Daoy (cell line): ENCODE measurements at regions not wholly inside any gene's neighbourhood (a gene's known extent, or its start where the extent isn't known, plus 50 kb on each side); places are given as distances from the start of the nearest gene placed in this dataset.

Source experiments
- DNase-seq: peaks from one replicate; pipeline ENCODE4 v3.0.0-alpha.2; 2015; ENCODE audit warnings: low read depth

DNA sequence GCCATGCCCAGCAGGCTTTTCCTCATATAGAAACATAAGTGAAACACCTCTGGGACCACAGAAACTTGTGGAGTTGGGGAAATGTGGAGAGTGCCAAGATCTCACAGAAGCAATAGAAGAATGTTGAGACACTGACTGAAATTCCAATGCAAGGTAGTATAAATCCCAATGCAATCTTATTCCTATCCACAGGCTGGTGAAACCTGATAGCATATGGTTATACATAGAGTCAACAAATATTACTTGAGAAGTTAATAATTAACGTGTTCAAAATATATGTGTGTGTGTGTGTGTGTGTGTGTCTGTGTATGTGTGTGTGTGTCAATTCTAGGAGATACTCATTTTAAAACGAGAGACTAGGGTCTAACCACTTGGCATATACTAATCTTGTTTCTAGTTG, 776.8 kb upstream of the ACVR2A start:
- no peak for DNase-seq

DNA sequence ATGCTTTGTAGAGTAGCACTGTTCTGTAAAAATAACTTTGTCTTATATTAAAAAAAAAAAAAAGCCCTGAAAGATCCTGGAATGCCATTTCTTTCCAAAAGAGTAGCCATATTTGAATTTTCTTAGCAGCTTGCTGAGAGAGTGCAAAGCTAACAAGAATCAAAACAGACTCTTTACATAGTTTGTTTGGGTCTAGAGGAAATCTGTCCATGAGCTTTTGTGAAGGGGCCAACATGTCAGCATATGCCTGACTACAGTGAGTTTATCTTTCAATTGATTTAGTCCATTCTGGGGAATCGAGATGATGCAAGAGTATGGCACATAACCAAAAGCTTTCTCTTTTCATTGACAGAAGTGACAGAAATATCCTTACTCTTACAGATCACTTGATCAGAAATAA, 777.7 kb upstream of the ACVR2A start:
- no peak for DNase-seq

DNA sequence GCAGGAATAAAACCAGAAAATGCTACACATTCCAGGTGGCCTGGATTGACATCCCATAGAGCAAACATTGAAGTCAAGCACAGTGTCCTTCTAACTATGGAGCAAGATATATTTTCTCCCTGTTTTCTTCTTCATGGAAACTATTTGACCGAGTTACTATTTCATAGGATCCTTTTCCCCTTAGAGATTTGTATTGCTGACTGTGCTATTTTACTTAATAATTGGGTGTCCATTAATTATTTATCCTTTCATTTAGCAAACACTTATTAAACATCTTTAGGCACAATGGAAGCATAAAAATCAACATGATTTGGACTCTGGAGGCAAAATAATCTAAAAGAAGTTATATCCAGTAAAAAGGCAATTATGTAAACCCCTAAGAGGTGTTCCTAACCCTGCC, 782.8 kb upstream of the ACVR2A start:
- DNase-seq, result no peak

DNA sequence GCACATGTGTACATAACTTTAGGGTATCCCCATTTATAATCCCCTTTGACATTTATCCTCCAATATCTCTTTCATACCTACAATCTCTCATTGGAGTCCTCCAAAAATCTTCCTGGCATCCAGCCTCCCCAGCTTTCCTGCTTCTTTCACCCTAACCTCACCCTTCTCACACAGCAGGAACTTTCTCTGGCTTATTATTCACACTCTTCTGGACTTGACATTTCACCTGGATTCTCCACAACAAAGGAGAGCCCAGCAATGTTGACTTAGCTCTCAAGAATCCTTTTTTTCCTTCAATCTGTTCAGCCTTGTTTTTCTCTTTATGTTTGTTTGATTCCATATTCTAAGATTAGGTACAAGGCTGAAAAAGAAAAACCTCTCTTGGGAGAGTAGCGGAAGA, 783.6 kb upstream of the ACVR2A start:
- DNase-seq, result no peak

DNA sequence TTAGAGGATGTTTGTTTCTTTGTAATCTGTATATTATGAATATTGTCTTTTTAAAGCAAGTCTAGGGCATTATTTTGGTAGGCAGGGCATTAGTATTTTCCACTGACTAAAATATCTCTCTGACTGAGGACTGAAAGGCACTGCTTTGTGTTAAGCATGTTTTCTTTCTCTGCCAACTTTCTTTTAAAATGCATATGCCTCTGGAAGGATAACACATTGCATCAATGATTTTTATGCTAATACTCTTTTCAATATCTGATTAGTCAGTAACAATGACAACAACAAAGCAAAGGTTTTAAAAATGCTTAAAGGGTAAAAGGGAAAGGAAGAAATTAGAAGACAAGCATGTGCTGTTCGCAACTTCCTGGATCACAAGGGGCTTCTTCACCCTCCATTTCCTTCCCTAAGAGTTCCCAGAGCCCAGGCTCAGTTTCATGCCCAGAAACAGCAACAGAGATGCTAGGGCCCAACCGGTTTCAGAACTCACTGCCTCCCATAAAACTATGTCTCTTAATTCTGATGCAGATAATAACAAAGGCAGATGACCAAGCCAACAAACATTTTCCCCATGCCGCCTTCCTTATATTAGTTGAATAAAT, 786.8 kb upstream of the ACVR2A start:
- DNase-seq, result no peak

DNA sequence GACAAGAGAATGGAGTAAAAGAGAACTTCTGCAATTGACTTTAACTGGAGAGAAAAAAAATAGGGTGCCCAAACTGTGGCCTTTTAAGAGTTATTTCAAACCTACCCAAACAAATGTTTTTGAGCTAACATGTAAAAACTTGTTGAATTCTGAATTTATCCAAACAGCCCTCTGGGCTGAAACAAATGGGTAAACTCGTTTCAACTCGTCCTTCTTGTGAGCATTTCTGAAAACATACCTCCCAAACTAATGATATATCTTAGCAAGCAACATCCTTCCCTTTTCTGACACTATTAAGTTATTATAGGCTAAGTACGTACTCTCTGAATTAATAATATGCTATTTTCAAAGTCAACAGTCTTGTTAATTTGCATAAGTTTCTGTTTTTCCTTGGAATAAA, 793.0 kb upstream of the ACVR2A start:
- DNase-seq, result no peak

DNA sequence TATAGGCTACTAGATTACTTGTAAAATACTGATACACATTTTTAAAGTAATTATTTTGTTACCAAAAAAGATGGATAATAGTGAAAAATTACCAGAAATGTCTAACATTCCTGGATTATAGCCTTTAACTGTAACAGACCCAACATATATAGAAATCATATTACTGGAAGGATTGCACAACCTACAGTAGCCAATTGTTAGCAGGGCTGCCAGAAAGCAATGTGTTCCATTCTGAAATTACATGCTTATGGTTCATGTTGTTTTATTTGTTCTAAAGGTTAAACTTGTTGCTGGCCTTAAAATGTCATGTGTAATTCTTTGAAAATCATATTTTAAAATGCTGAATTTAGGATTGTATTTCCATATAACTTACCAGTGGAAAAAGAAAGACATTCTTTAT, 793.6 kb upstream of the ACVR2A start:
- no peak for DNase-seq

DNA sequence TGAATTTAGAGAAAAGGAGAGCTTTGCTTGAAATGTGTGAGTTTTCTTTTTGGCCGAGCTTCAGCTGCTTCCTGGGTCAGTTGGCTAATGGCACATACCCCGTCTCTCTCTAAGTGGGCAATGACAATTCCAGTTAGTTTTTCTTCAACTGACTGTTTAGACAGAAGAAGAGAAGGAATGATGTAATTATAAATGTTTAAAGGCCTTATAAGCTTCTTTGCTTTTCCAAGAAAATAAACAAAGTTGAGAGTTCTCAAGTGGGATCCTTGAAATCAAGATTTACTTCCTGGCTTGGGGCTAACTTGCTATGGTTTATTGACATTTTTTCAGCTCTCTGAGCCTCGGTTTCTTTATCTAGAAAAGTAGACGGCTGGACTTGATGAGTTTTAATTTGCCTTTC, 794.9 kb upstream of the ACVR2A start:
- no peak for DNase-seq

DNA sequence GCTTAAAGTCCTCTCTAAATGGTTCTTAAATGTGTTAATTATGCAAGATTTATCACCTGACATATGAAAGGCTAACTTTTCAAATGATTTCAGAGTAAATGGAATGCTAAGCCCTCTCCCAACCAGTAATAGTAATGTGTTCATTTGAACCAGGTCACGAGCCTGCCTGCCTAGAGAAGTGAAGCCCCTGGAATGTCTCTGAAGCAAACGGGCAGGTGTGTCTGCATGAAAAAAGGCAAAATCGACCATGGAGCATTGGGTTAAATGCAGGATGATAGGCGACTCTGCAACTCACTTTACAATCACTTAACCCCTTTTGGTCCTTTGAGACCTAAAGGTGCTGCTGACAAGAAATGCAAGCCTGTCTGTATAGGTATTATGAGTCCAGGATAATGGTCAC, 798.4 kb upstream of the ACVR2A start:
- no peak for DNase-seq

DNA sequence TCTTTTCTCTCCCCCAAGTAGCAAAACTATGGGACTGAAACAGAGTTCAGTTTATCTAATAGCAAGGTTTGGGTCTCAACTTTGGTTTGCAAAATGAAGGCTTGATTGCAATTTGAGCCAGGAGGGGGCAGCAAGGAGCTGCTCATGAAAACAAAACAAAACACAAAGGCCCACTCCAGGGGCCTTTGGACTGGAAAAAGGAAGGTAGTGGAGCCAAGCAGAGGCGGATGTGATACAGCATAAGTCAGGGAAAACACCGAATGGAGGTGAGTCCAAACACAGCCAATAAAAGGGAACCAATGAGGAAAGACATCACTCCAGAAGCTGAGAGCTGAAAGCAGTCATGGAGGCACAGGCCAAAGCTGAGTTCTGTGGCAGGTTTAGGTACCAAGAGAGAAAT, 799.7 kb upstream of the ACVR2A start:
- no peak for DNase-seq

DNA sequence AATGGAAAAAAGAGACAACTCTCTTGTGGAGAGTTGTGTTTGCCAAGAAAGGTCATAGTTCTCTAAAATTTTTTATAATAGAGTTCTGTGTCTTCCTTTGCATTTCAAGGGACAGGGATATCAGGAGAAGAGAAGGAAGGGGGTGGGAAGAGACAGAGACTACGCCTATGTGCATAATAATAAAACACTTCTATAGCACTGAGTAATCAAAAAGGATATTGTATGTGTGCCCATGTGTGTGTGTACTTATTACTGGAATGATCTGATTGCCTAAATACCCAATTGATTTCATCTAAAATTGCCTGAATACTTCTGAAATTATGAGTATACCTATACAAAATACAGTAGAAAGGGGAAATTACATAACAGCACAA, 803.7 kb upstream of the ACVR2A start:
- DNase-seq, result no peak

DNA sequence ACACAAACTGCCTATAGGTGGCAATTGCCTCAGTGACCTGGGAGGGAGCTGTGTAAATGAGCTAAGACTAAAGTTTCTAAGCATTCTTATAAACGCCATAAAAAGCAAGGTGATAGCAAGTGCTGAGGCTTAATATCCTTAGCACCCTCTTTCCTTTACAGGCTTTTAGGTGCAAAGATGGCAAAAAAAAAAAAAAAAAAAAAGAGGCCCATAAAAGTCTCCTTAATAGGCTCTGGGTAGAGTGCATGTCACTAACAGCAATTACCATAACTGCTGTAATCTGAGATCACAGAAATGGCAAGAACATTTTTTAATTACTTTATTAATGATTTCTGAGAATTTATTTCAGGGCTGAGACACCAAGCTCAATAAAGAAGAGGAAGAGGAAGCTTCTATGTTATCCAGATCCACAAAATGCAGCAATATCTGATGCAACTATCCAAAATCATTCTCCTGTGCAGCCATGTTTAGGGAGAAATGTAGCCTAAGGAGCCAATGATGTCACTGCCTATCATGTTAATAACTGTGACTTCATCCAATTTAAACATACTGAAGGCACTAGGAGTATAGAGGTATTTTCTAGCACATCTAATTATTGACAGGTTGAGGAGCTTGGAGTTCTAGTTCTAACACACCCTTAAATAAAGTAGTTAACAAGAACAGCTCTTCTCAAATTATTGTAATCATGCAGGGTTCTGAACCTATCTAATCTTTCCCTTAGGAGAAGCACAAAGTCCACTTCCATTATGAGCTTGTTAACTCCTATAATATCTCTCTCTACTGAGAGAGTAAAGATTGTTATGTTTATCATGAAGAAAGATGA, 804.3 kb upstream of the ACVR2A start:
- DNase-seq, result no peak

DNA sequence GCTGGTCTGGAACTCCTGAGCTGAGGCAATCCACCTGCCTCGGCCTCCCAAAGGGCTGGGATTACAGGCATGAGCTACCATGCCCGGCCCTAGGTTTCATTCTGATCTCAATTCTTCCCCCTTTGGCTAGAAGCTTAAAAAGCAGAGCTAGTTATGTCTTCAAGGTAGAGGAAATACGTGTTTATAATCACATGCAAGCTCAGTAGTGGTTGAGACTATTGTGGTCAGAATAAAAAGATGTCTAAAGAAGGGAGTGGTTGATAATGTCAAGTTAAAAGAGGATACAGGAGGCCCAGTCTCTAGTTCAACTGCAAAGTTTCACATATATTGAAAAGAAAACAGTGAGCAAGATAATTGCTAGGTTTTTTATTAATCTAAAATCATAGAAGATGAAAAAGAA, 807.8 kb upstream of the ACVR2A start:
- no peak for DNase-seq

DNA sequence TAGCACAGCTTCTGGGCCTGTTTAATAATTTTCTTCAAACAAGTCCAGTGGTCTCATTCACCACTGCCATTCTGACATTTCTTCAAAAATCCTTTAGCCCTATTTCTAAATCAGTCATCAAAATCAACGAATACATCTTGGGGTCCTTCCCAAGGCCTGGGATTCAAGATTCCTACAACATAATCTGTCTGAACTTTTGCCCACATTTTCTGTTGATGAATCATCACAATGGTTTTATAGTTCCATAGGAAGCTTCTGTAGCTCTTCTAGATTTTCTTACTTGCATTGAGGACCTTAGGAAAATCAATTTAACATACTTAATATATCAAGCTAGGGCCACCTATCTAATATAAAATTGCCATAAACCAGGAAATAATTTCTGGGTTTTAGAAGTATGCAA, 811.8 kb upstream of the ACVR2A start:
- DNase-seq, result no peak

DNA sequence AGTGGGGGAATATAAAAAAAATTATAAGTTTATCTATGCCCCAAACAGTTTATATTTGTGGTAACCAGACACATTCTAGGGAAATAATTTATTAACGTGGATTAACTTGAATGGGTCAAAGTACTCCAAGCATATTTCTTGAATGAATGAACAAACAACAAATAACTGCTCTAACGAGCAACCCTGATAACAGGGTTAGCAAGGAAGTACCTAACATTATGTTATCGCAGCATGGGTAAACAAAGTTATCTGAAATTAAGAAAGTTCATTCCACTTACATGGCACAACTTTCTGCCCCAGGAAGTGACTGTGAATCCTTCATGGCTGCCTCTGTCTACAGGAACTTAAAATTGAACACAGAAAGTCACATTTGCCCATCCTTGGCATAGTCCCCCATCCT, 812.9 kb upstream of the ACVR2A start:
- DNase-seq, result no peak

DNA sequence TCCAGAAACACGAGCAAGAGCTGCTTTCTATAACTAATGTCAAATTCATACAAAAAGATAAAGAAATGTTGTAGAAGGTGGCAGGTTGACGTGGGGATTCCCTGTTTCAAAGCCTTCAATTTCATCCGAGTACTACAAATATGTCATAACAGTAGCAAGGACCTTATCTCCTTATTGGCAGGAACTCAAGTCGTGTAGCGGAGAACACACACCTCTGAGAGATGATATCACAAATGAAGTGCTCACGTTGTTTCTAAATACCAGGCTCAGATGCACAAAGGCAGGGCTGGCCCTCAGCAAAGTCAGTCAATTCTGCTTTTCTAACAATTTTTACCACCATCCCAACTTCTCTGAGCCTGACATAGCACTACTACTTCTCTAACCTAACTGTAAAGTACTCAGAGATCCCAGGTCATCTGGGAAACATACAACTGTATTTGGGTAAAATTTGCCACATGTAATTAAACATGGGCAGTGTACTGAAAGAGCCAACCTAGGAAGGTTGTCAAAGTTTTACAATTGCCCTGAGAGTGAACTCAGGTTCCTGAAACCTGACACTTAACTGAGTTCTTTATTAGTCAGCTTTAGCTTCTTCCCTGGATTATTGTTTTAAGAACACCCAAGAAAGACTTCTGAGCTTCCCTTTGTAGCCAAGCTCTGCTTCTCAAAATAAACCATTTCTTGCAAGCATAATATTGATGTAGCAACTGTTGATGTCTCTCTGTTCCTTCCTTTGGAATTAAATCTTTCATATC, 813.7 kb upstream of the ACVR2A start:
- DNase-seq, result no peak

DNA sequence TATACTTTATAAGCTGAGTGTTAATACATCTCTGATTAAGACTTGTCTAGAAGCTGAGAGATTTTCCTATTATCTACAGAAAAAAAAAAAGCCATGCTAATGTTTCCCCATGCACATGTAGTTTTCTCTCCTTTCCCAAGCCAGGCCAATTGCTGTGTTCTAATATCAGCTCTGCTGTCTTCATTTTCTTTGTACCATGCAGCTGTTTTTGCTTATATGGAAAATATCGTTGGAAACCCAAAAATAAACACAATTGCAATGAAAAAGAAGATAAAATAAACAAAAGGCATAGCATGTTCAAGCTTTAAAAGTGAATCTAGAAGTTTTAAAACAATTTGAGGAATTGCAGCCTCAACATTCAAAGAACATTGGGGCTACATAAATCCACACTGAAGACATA, 817.4 kb upstream of the ACVR2A start:
- no peak for DNase-seq

DNA sequence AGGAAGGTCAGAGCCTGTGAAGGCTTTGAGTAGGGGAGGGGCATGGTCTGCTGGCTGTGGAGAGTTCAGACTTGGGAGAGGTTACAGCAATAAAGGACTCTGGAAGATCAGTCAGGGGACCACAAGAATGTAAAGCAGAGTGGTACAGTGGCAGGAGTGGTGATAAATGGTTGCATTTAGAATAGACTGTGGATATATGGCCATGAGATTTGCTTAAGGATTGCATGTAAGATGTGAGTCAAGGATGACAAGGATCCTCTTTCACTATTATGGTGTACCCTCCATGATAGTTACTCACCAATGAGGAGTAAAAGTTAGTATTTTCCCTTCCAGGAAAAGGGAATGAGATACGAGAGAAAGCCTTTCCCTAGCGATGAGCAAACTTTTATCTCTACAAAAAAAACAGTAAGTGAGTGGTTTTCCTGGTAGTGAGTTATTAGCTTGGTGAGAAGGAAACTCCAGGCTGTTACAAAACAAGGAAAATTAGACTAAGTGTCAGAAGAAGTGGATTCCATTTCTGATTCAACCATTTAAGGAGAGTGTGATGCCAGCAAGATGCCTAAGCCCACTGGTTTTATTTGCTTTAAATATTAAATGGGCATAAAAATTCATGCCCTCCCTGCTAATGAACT, 818.0 kb upstream of the ACVR2A start:
- no peak for DNase-seq

DNA sequence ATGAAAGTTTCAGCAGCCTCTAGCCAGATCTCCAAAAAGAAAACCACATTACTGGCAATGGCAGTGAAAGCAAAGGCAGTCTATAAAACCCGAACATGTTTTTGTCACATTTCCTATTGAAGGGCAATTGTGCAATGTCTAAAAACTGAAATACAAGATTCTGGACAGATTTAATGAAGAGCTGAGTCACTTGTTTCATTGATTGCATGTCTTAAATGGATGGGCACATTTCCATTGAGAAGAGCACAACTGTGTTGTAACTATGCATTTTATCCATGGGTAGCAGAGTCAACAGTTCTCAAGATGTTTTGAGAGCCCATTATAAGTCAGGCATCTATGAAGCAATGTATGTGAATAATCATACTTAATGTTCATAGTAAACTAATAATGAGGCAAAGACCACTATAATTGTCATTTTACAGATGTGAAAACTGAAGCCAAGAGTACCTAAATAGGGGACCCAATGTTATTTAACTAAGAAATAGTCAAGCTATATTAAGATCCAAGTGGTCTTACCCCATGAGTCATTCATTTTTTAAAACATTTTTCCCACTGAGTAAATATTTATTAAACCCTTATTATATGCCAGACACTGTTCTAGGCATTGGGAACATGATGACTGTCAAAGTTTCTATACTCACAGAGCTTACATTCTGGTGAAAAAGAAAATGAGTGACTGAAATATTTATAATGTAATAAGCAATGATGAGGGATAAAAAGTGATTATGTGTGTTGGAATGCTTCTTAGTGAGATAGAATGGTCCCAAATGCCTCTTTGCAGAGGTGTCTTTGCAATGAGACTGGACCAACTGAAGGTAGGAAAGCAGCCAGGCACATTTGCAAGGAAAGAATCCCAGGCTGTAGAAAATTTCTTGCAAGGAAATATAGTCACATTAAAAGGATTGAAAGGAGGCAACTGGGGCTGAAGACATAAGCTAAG, 818.9 kb upstream of the ACVR2A start:
- no peak for DNase-seq

DNA sequence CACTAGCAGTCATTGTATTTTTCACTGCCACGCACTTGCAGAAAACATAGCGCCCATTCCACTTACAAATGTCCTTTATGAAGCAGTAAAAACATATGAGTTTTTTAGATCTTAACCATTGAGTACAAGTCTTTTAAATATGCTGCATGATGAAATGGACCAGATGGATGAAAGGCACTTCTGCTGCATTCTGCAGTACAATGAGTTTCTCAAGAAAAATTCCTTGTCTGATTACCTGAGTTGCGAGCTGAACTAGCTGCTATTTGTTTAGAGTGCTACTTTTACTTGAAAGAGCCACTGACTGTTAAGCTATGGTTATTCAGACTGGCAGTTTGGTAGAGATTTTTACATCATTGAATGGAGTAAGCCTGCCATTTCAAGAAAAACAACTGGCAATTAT, 825.5 kb upstream of the ACVR2A start:
- DNase-seq, result no peak

DNA sequence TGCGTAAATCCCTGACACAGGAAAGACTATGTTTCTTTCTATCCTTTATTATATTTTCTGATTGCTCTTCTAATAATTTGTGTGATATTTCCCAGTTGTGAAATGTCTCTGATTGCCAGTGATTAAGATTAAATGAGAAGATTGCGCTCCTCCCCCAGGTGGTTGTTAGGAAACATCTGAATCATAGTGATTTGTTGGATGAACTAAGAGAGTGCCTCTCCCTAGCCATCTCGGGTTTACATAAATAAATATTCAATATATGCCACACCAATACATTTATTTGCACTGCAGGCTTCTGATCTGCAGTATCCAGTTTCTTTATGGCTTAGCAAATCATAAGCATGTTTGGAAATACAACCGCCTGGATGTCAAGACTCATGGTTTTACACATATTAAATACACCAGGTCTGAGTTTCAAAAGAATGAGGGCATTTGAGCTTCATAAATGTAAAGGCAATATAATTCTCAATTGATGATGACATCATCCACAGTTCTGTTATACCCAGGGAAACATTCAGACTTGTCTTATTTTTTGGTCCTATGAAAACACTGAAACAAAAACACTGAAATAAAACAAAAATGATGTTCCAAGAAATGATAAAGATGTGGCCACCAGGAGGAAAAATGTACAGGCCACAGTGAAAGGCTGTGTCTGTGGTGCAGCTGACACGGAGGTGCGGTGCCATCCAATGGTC, 826.7 kb upstream of the ACVR2A start:
- DNase-seq, result no peak
